ENCODE measurements at regions not wholly inside any gene's neighbourhood (a gene's known extent, or its start where the extent isn't known, plus 50 kb on each side); places are given as distances from the start of the nearest gene placed in this dataset.
A peak's percentile ranks its signal among the peaks of the same experiment; 100 is the strongest.
"Not testable (repeated sequence)": the region's sequence is repeated elsewhere in the genome, so short reads cannot be mapped to it uniquely, and the experiment has no call there.

GRCh38 chr12:11540615-11541310, 108.7 kb upstream of the ETV6 start:
- TF ChIP-seq CTCF (IDR thresholded peaks at IDR 0.05; ENCODE audit: low read depth, low read length) = no peak
- CTCF ChIA-PET = no interaction called here

GRCh38 chr12:11542599-11542998, 106.9 kb upstream of the ETV6 start:
- no peak for DNase-seq (ENCODE audit: low read depth, low spot score)
- ChIA-PET POLR2A (no interaction called here), CTCF (no interaction called here)
- Histone ChIP-seq H3K27ac (ENCODE audit: low read depth, low read length) (no peak overlapping the region), H3K27me3 (ENCODE audit: control insufficient read depth, insufficient read depth, low read length) (peaks cover 2% of the 10 kb centered on the region), H3K4me3 (ENCODE audit: low read depth, low read length) (no peak overlapping the region), H3K9me3 (ENCODE audit: control insufficient read depth, insufficient read depth, low read length) (no peaks in the 10 kb centered on the region; the same call in 1 of the 2 replicates)
- TF ChIP-seq CTCF (IDR thresholded peaks at IDR 0.05; ENCODE audit: low read depth, low read length) = no peak

More at GRCh38 chr12:11540615-11541310, 108.7 kb upstream of the ETV6 start:
- H3K27ac ChIP-seq (ENCODE audit: low read depth, low read length) = no peak overlapping the region
- POLR2A ChIA-PET = no interaction called here
- H3K4me3 ChIP-seq (ENCODE audit: low read depth, low read length) = no peak overlapping the region
- H3K9me3 ChIP-seq (ENCODE audit: control insufficient read depth, insufficient read depth, low read length) = no peaks in the 10 kb centered on the region; the same call in 1 of the 2 replicates
- H3K27me3 ChIP-seq (ENCODE audit: control insufficient read depth, insufficient read depth, low read length) = peaks cover 2% of the 10 kb centered on the region
- no peak for DNase-seq (ENCODE audit: low read depth, low spot score)

- Histone ChIP-seq H3K27ac (ENCODE audit: low read depth, low read length) (no peak overlapping the region), H3K9me3 (ENCODE audit: control insufficient read depth, insufficient read depth, low read length) (no peaks in the 10 kb centered on the region; the same call in 1 of the 2 replicates), H3K4me3 (ENCODE audit: low read depth, low read length) (no peak overlapping the region), H3K27me3 (ENCODE audit: control insufficient read depth, insufficient read depth, low read length) (peaks cover 2% of the 10 kb centered on the region)
- POLR2A ChIA-PET = interaction anchor here (0.5 kb wide), 1 partner anchor 555 kb away, joined by 3 read pairs; no protein-coding TSS in a partner anchor
- DNase-seq (ENCODE audit: low read depth, low spot score) = no peak
- CTCF ChIA-PET = interaction anchor here (0.8 to 1.1 kb wide), 3 partner anchors 12 to 491 kb away, joined by 3 to 4 read pairs (median 4); no protein-coding TSS in a partner anchor
- no peak for TF ChIP-seq CTCF (IDR thresholded peaks at IDR 0.05; ENCODE audit: low read depth, low read length)
Measured at GRCh38 chr12:11543457-11544158, 105.9 kb upstream of the ETV6 start.

GRCh38 chr12:11545484-11546330, 103.8 kb upstream of the ETV6 start:
- H3K4me3 ChIP-seq (ENCODE audit: low read depth, low read length) = no peak overlapping the region
- H3K27ac ChIP-seq (ENCODE audit: low read depth, low read length) = no peak overlapping the region
- POLR2A ChIA-PET = no interaction called here
- peaks cover 2% of the 10 kb centered on the region for H3K27me3 ChIP-seq (ENCODE audit: control insufficient read depth, insufficient read depth, low read length)
- no peak for TF ChIP-seq CTCF (IDR thresholded peaks at IDR 0.05; ENCODE audit: low read depth, low read length)
- no peaks in the 10 kb centered on the region; the same call in 1 of the 2 replicates for H3K9me3 ChIP-seq (ENCODE audit: control insufficient read depth, insufficient read depth, low read length)
- DNase-seq (ENCODE audit: low read depth, low spot score) = no peak
- CTCF ChIA-PET = interaction anchor here (0.9 to 1.2 kb wide), 4 partner anchors 9 to 487 kb away, joined by 3 read pairs; no protein-coding TSS in a partner anchor

GRCh38 chr12:11546582-11547270, 102.7 kb upstream of the ETV6 start:
- POLR2A ChIA-PET; H3K27me3 ChIP-seq (ENCODE audit: control insufficient read depth, insufficient read depth, low read length); DNase-seq (ENCODE audit: low read depth, low spot score); H3K27ac ChIP-seq (ENCODE audit: low read depth, low read length); H3K9me3 ChIP-seq (ENCODE audit: control insufficient read depth, insufficient read depth, low read length): not testable (repeated sequence)
- CTCF ChIA-PET = interaction anchor here (1.1 to 1.8 kb wide), 2 partner anchors 8 to 486 kb away, joined by 3 to 7 read pairs; no protein-coding TSS in a partner anchor
- H3K4me3 ChIP-seq (ENCODE audit: low read depth, low read length) = peak overlapping the region; percentile 49

- peak overlapping the region; percentile 49 for H3K4me3 ChIP-seq (ENCODE audit: low read depth, low read length)
- CTCF ChIA-PET = interaction anchor here (1.8 kb wide), 1 partner anchor 486 kb away, joined by 7 read pairs; no protein-coding TSS in a partner anchor
- POLR2A ChIA-PET; H3K27ac ChIP-seq (ENCODE audit: low read depth, low read length); H3K27me3 ChIP-seq (ENCODE audit: control insufficient read depth, insufficient read depth, low read length); H3K9me3 ChIP-seq (ENCODE audit: control insufficient read depth, insufficient read depth, low read length); DNase-seq (ENCODE audit: low read depth, low spot score): not testable (repeated sequence)
Measured at GRCh38 chr12:11547271-11547646, 102.2 kb upstream of the ETV6 start.
